ENCODE measurements at regions not wholly inside any gene's neighbourhood (a gene's known extent, or its start where the extent isn't known, plus 50 kb on each side); places are given as distances from the start of the nearest gene placed in this dataset.

DNA sequence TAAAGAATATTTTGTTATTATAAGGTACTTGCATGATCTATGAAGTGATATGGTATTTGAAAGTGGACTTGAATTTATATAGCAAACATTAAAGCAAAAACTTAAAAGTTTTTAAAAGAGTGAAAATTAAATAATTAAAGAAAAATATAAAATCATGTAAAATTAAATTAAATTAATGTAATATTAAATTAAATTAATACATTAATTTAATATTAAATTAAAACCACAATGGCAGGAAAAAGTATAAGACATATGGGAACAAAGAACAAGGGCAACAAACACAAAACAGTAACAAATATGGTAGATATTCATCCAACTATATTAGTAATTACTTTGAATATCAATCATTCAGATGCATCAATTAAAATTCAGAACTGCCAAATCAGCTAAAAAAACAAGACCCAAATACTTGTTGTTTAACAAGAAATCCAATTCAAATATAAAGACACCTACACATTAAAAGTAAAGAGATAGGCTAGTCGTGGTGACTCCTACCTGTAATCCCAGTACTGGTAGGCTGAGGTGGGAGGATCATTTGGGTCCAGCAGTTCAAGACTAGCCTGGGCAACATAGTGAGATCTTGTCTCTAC lies 992.2 kb upstream of the MIR17HG start:
- Histone ChIP-seq H4K20me1 (replicated peaks; ENCODE audit: control insufficient read depth, insufficient read depth, low read length) (no peaks in the 10 kb centered on the region), H3K79me2 (ENCODE audit: control insufficient read depth, insufficient read depth, low read length) (no peaks in the 10 kb centered on the region), H3K4me1 (replicated peaks in 1 of 2; ENCODE audit: control insufficient read depth in 2 of 2, insufficient read depth in 2 of 2, low read length in 2 of 2) (no peaks in the 10 kb centered on the region), H3K9me3 (replicated peaks; ENCODE audit: control insufficient read depth, insufficient read depth, low read depth, low read length) (no peaks in the 10 kb centered on the region), H3K4me2 (ENCODE audit: insufficient read depth, low read length) (no peak overlapping the region), H3K9ac (ENCODE audit: insufficient read depth in 1 of 2, low read depth in 2 of 2, low read length in 2 of 2) (no peak overlapping the region), H3K27me3 (ENCODE audit: control insufficient read depth in 2 of 2, insufficient read depth in 2 of 2, low read length in 2 of 2) (no peaks in the 10 kb centered on the region), H2AFZ (ENCODE audit: low read depth, low read length) (no peak overlapping the region), H3K27ac (ENCODE audit: extremely low read depth, low read depth, low read length) (no peak overlapping the region), H3K36me3 (ENCODE audit: control insufficient read depth, insufficient read depth, low read length) (no peaks in the 10 kb centered on the region), H3K9me1 (ENCODE audit: control insufficient read depth, insufficient read depth, low read length) (no peaks in the 10 kb centered on the region), H3K4me3 (no peak overlapping the region)
- WGBS (ENCODE audit: insufficient coverage, low coverage, missing lambda C conversion rate): 2% methylated on average over 1 of the region's 1 CpG
- no TSS peak for BruUV-seq (replicated peaks)
- ChIA-PET POLR2A (no interaction called here), CTCF (ENCODE audit: low intra/inter-chr PET ratio) (no interaction called here)
- FAIRE-seq (no peak), DNase-seq (ENCODE audit: extremely low read depth in 1 of 4, low spot score in 3 of 4) (no peak), ATAC-seq (no peak)
- intact Hi-C loops (cut with micrococcal nuclease): no loop called here
- in situ Hi-C loops (cut with MboI): no loop called here
- no peak for TF ChIP-seq RBFOX2 (IDR thresholded peaks at IDR 0.05; ENCODE audit: low read depth, low read length)
- TF ChIP-seq U2AF2 (optimal IDR thresholded peaks at IDR 0.05; ENCODE audit: low read depth, low read length): no peak
- no peak for TF ChIP-seq MCM3 (IDR thresholded peaks at IDR 0.05)
- no peak for TF ChIP-seq ZNF717 (CRISPR knock-in tag; IDR thresholded peaks at IDR 0.05)
- no peak for TF ChIP-seq CXXC5 (CRISPR knock-in tag; IDR thresholded peaks at IDR 0.05)
- no peak for TF ChIP-seq ZFX (CRISPR knock-in tag; IDR thresholded peaks at IDR 0.05)
- TF ChIP-seq, protein P1, sequence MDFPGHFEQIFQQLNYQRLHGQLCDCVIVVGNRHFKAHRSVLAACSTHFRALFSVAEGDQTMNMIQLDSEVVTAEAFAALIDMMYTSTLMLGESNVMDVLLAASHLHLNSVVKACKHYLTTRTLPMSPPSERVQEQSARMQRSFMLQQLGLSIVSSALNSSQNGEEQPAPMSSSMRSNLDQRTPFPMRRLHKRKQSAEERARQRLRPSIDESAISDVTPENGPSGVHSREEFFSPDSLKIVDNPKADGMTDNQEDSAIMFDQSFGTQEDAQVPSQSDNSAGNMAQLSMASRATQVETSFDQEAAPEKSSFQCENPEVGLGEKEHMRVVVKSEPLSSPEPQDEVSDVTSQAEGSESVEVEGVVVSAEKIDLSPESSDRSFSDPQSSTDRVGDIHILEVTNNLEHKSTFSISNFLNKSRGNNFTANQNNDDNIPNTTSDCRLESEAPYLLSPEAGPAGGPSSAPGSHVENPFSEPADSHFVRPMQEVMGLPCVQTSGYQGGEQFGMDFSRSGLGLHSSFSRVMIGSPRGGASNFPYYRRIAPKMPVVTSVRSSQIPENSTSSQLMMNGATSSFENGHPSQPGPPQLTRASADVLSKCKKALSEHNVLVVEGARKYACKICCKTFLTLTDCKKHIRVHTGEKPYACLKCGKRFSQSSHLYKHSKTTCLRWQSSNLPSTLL (IDR thresholded peaks at IDR 0.05): no peak
- TF ChIP-seq RAD21 (CRISPR knock-in tag; conservative IDR thresholded peaks at IDR 0.05 in 1 of 2, IDR thresholded peaks at IDR 0.05 in 1 of 2): 0 out of 4 replicates have a peak, but pooled peaks of 1 of the 2 experiments have one; percentile 14
- peak; percentile 84 for TF ChIP-seq C11orf30 (IDR thresholded peaks at IDR 0.05; ENCODE audit: low read depth)
- TF ChIP-seq NFATC3 (IDR thresholded peaks at IDR 0.05): no peak
- TF ChIP-seq PHF21A (IDR thresholded peaks at IDR 0.05; ENCODE audit: borderline replicate concordance, low read depth): no peak
- no peak for TF ChIP-seq PCBP1 (IDR thresholded peaks at IDR 0.05; ENCODE audit: low read depth, low read length, poor library complexity, severe bottlenecking)
- TF ChIP-seq SRSF7 (optimal IDR thresholded peaks at IDR 0.05; ENCODE audit: low read depth, low read length): no peak
- no peak for TF ChIP-seq SMARCC2 (IDR thresholded peaks at IDR 0.05; ENCODE audit: low read depth)
- peak in 1 of 2 experiments; percentile 36 for TF ChIP-seq NCOA2 (IDR thresholded peaks at IDR 0.05; ENCODE audit: partially characterized antibody in 2 of 2)
- peak; percentile 15 for TF ChIP-seq TAF9B (IDR thresholded peaks at IDR 0.05; ENCODE audit: partially characterized antibody)
- TF ChIP-seq RFX1 (IDR thresholded peaks at IDR 0.05): no peak
- no peak for TF ChIP-seq ZFP36 (IDR thresholded peaks at IDR 0.05; ENCODE audit: low read depth, low read length, partially characterized antibody)
- TF ChIP-seq, protein P2, sequence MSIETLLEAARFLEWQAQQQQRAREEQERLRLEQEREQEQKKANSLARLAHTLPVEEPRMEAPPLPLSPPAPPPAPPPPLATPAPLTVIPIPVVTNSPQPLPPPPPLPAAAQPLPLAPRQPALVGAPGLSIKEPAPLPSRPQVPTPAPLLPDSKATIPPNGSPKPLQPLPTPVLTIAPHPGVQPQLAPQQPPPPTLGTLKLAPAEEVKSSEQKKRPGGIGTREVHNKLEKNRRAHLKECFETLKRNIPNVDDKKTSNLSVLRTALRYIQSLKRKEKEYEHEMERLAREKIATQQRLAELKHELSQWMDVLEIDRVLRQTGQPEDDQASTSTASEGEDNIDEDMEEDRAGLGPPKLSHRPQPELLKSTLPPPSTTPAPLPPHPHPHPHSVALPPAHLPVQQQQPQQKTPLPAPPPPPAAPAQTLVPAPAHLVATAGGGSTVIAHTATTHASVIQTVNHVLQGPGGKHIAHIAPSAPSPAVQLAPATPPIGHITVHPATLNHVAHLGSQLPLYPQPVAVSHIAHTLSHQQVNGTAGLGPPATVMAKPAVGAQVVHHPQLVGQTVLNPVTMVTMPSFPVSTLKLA (conservative IDR thresholded peaks at IDR 0.05): no peak
- no peak for TF ChIP-seq ESRRB (CRISPR knock-in tag; IDR thresholded peaks at IDR 0.05; ENCODE audit: borderline replicate concordance)
- TF ChIP-seq RCOR1 (IDR thresholded peaks at IDR 0.05; ENCODE audit: borderline replicate concordance in 1 of 2, low read depth in 2 of 2, low read length in 2 of 2): no peak
- no peak for TF ChIP-seq BHLHE40 (IDR thresholded peaks at IDR 0.05; ENCODE audit: low read length)
- no peak for TF ChIP-seq MTA2 (IDR thresholded peaks at IDR 0.05; ENCODE audit: low read depth)

All from K562 (cell line).